ENCODE measurements at regions not wholly inside any gene's neighbourhood (a gene's known extent, or its start where the extent isn't known, plus 50 kb on each side); places are given as distances from the start of the nearest gene placed in this dataset.
A peak's percentile ranks its signal among the peaks of the same experiment; 100 is the strongest.

GRCh38 chr14:21940887-21941856 is 267.6 kb upstream of the OR4E1 start:
- POLR2A ChIA-PET: no interaction called here
- in situ Hi-C loops (cut with HindIII; ENCODE audit: low pct_unique_long_range_greater_than_20kb, low sequenced_read_pairs): no loop called here
- Histone ChIP-seq H3K36me3 (ENCODE audit: control insufficient read depth, insufficient read depth, low read length) (no peaks in the 10 kb centered on the region), H3K4me3 (ENCODE audit: low read depth in 2 of 2, low read length in 2 of 2) (no peak overlapping the region), H3K9me3 (ENCODE audit: control insufficient read depth, insufficient read depth, low read depth, low read length) (no peaks in the 10 kb centered on the region), H3K4me1 (ENCODE audit: control insufficient read depth, insufficient read depth, low read length) (no peaks in the 10 kb centered on the region), H3K27ac (ENCODE audit: low read length) (no peak overlapping the region), H3K27me3 (ENCODE audit: control insufficient read depth, insufficient read depth, low read length) (no peaks in the 10 kb centered on the region)
- intact Hi-C loops (cut with micrococcal nuclease; ENCODE audit: unreplicated experiment): no loop called here
- CTCF ChIA-PET: no interaction called here
- TF ChIP-seq CTCF (IDR thresholded peaks at IDR 0.05) (peak; percentile 51), TCF7L2 (IDR thresholded peaks at IDR 0.05; ENCODE audit: low read depth, low read length) (no peak)
- DNase-seq (ENCODE audit: low read depth, low spot score) (peak; percentile 30), ATAC-seq (no peak)
- BruUV-seq (replicated peaks): no TSS peak

- Histone ChIP-seq H3K27ac (ENCODE audit: low read length) (no peak overlapping the region), H3K36me3 (ENCODE audit: control insufficient read depth, insufficient read depth, low read length) (no peaks in the 10 kb centered on the region), H3K4me3 (ENCODE audit: low read depth in 2 of 2, low read length in 2 of 2) (no peak overlapping the region), H3K27me3 (ENCODE audit: control insufficient read depth, insufficient read depth, low read length) (no peaks in the 10 kb centered on the region), H3K9me3 (ENCODE audit: control insufficient read depth, insufficient read depth, low read depth, low read length) (no peaks in the 10 kb centered on the region), H3K4me1 (ENCODE audit: control insufficient read depth, insufficient read depth, low read length) (no peaks in the 10 kb centered on the region)
- ChIA-PET CTCF (no interaction called here), POLR2A (no interaction called here)
- intact Hi-C loops (cut with micrococcal nuclease; ENCODE audit: unreplicated experiment): no loop called here
- no TSS peak for BruUV-seq (replicated peaks)
- ATAC-seq: no peak
- DNase-seq (ENCODE audit: low read depth, low spot score): no peak
- in situ Hi-C loops (cut with HindIII; ENCODE audit: low pct_unique_long_range_greater_than_20kb, low sequenced_read_pairs): no loop called here
- TF ChIP-seq POLR2AphosphoS5 (IDR thresholded peaks at IDR 0.05; ENCODE audit: low read depth, low read length) (no peak), SIN3A (IDR thresholded peaks at IDR 0.05; ENCODE audit: borderline replicate concordance, insufficient read depth, low read depth, low read length) (no peak), REST (IDR thresholded peaks at IDR 0.05; ENCODE audit: insufficient read depth in 1 of 2, low read depth in 2 of 2, low read length in 1 of 2) (no peak), TCF7L2 (IDR thresholded peaks at IDR 0.05; ENCODE audit: low read depth, low read length) (no peak), CTCF (IDR thresholded peaks at IDR 0.05) (no peak)
Observed at GRCh38 chr14:21939836-21940235, 266.2 kb upstream of the OR4E1 start.
